HG02798 (cell line): ENCODE measurements at regions not wholly inside any gene's neighbourhood (a gene's known extent, or its start where the extent isn't known, plus 50 kb on each side); places are given as distances from the start of the nearest gene placed in this dataset.

Experiments used
- ATAC-seq: cut with Tn5 transposase; IDR thresholded peaks from one replicate; pipeline ENCODE4 v1.9.1; 2021; ENCODE audit warnings: mild to moderate bottlenecking; ENCODE audit not compliant: unreplicated experiment, poor library complexity

DNA sequence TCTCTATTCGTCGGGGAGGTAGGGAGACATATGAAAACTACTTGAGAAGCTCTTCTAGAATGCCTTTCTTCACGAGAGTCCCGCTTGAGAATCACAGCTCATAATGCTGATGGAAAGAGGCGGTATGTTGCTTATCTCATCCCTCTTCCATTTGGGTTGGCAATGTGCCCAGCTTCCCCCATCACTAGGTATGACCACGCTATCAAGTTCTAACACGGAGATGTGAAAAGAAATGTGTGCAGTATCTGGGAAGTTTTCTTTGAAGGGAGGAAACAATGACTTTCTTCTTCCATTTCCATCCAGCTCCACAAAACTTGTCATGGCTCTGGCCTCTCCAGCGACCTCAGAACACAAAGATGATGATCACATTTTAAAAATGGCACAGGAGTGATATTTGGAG lies 742.4 kb downstream of the DCDC2C start:
- no peak for ATAC-seq

DNA sequence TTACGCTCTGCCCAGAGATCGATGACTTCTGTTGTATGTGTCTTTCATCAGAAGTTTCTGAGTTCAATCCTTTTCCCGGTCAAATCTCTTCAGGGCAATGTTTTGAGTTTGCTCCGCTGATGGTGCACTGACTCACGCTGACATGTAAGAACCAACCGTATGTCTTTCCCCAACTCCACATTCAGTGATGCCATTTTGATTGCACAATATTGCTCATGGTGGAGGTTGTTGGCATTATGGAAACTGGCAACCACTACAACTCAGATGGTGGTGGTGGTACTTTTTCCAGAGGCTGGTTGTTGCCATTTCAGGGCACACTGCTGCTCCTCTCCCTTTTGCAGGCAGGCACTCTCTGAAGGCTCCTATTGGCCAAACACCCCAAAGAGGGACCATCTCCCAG lies 751.5 kb downstream of the DCDC2C start:
- ATAC-seq = no peak

DNA sequence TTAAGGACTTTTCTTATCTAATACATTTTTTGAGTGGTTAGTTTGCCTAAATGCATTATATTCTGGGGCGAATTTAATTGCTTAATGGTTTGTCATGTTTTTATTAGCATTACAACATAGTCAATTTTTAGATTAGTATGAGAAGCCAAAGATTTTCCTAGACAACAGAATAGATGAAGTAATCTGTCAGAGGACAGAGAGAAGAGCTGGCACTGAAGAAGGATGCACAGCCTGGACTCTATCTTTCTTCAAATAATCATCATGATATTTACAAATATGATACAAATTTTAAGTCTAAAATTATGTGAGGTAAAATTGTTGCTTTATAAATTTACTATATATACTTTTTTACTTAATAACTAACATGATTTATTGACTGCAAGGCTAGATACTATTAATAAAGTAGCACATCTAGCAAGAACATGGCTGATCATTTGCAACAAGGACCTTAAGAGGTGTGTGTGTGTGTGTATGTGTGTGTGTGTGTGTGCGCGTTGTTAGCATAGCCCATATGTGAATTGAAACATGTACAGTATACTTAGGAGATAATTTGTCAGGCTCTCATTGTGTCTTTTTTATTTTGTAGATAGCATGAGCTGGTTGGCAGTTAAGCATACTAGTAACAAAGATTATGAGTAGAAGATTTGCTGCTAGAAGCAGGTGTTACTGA lies 752.2 kb downstream of the DCDC2C start:
- ATAC-seq = no peak

DNA sequence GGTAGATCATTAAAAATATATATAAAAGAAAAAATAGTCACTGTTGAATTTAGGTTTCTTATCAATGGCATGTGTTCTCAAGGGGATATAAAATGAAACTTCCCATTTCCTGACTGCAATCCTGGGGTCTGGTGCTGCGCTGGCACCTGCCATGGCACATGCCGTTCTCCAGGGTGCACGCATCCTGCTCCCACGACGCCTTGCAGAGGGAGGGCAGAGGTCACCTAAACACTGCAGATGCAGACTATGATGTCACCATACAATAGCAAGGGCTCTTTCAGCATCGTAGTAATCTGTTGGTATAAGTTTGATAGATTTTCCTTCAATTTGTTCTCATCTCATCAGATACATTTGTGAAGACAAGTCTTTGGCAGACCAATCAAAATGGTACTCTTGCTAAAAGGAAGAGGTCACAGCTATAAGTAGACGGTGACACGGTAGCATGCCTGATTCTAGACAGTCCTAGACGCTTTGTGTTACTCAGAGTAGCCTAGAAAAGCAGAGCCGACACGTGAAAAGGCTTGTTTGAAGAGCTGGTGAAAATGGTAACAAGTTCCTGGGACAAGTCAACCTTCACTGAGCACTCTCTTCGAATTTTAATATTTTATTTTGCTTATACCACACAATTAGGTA lies 761.4 kb downstream of the DCDC2C start:
- ATAC-seq = no peak

DNA sequence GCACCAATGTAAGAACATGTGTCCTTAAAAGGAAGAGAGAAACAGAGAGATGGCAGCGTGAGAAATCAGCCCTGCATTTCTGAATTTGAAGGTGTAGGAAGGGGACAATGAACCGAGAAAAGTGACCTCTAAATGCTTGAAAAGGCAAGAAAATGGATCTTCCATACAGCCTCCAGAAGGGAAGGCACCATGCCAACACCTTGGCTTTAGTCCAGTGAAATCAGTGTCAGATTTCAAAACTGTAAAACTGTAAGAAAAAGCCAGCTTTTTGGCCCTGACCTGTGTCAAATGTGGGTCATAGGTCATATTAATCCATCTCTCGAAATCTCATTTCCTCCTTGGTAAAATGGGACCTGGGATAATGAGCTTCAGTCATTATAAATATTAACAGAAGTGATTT lies 762.3 kb downstream of the DCDC2C start:
- no peak for ATAC-seq

DNA sequence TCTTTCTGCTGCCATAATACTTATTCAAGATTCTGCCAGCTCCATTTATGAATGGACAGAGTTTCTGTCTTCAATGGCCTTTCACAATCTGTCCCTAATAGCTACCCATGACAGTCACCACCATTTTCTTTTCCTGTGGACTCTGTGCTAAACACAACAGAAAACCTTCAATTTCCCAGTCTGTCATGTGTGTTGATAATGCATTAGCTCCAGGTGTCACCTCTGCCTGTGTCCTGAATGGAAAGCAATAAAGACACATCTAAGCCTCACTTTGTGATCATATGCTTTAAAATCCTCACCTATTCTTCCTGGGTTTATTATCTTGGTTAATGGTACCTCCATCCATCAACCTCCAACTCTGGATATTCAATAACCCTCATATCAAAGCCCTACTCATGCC lies 772.2 kb downstream of the DCDC2C start:
- no peak for ATAC-seq

DNA sequence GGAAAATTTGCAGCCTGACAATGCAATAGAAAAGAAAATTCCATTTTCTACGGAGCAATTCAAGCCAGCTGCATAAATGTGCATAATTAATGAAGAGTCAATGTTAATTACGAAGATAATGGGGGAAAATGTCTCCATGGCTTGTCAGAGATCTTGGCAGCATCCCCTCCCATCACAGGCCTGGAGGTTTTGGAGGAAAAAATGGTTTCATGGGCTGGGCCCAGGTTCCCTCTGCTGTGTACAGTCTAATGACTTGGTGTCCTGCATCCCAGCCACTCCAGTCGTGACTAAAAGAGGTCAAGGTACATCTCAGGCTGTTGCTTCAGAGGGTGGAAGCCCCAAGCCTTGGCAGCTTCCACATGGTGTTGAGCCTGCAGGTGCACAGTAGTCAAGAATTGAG lies 779.7 kb downstream of the DCDC2C start:
- no peak for ATAC-seq

DNA sequence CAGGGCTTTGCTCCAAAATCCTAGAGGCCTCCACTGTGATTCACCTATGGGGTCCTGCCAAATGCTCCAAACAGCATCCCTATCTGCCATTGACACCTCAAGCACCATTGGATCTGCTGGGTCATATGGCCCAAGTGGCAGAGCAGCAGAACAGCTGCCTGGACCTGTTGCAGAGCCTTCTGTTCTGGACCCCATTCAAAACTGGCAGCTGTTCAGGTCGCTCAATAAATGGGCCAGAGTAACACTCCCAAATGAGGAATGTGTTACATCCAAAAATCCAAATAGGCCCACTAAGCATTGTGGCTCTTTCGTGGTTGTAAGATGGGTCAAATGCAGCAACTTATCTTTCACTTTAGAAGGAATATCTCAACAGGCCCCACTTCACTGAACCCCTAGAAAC lies 783.6 kb downstream of the DCDC2C start:
- ATAC-seq = no peak

DNA sequence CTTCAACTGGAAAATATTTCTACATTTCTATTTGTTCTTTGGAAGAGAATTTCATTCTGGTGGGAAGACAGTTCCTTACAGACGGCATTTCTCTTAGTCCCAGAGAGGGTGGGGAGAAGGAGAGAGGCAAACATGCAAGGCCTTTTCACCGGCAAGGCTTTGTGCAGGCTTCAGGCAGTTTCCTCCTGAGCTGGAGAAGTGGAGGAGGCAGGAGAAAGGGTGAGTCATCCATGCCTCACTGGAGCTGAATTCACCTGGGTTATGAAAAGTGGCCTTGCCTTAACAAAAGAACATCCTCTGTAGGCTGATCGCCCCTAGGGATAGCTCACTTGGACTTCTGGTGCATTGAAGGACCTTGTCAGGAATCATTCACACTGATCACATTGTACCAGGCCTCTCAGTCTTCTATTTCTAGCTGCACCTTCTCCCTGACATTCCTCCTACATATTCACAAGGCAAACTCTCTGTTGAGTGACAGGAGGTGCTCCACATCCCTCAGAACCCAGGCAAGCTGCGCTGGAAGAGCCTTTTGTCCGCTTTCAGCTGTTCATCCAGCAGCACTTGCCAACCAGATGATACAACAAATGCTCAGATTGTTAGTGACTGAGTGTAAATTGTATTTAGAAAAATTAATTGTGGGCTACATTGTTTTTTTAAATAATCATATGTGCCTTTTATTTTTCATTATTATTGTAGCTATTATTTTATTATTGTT lies 796.1 kb downstream of the DCDC2C start:
- no peak for ATAC-seq

DNA sequence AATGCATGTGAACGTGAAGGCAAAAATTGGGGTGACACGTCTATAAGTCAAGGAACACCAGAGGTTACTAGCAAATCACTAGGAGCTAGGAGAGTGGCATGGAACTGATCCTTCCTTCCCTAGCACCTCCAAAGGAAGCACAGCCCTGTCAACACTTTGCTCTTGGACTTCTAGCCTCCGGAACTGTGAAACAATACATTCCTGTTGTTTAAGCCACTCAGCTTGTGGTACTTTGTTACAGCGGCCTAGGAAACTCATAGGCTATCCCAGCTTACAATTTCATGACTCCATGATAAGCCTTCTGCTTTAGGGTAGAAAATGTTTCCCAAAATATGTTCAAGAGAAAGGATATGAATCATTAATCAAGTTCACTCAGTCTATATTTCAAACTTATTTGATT lies 798.1 kb downstream of the DCDC2C start:
- ATAC-seq = no peak

DNA sequence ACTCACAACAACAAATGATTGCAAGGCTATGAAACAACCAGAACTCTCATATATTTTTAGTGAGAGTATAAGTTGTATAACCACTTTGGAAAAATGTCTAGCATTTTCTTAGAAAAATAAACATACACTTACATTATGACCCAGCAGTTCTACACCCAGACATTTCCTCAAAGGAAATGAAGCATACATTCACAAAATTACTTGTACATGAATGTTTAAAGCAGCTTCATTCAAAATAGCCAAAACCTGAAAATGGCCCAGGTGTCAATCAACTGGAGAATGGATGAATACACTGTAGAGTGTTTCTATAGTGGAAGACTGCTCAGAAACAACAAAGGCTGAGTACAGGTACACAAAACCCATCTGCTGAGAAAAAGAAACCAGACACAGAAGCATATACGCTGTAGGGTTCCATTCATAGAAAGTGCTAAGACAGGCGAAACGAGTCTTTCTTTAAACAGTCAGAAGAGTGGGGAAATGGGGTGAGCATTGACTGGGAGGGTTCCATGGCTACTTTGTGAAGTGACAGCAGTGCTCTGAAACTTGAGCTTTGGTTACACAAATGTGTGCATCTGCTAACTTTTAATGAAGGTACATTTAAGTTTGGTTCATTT lies 799.0 kb downstream of the DCDC2C start:
- ATAC-seq = no peak

DNA sequence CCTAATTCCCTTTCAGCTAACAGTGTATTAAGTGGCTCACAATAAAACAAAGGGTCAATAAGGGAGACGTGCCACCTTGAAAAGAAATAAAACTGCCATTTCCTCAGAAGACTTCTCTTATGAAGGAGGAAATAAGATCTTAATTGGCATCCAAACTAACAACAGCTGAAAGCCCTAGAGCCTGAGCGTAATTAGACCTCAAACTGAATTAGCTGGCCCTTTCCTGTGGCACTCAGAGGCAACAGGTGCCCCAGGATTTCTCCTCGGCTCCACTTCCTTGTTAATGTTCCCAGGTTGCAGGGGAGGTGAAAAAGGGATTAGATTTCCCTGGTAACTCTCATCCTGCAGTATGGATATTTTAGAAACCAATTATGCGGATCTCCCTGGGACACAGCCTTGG lies 804.3 kb downstream of the DCDC2C start:
- ATAC-seq = no peak

DNA sequence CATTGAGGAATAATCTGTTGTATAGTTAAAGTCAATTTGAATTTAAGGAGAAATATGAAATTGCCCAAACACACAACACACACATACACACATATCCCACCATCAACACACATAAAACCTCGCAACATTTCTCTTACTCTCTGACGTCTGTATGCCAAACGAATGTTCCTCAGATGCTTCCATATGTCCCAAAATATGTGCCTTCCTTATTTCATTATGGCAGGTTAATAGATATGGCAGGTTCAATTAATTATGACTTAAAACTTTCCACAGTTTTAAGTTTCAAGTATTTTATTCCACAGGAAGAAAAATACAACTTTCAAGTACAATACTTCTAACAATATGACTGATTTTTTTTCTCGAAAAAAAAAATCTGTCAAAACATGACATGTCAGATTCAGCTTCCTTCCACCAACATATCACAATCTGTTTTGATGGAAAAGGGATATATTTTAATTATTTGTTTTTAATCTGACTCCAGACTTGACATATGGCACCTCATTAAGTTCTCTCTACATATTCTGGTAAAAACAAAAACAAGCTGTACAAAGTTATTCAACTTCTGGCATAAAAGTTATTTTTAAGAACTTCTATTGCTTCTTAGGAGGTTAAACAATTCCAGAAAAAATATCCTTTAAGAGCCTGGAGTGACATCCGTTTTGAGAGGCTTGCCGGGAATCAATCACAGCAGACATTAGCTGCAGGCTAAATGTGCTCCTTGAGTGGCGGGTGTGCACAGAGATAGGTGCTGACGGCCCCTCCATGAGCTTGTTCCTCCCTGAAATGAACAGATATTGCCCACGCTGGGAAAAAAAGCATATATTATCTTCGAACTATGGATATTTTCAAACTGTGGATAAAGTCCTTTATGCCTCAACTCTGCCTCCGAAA lies 812.7 kb downstream of the DCDC2C start:
- no peak for ATAC-seq

DNA sequence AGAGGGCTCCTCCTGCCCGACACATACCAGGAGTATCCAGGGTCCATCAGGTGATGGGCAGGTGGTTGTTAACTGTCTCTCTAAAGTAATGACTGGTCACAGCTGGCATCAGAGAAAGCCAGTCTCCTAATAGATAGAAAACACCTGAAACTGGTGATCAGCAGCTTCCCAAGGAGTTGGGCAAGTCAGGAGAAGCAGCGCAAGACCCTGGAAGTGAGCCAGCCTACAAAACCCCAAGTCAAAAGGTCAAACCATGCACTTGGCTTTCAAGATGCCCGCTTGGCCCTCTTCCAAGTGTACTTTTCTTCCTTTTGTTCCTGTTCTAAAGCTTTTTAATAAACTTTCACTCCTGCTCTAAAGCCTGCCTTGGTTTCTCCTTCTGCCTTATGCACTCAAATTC lies 815.2 kb downstream of the DCDC2C start:
- ATAC-seq = no peak

DNA sequence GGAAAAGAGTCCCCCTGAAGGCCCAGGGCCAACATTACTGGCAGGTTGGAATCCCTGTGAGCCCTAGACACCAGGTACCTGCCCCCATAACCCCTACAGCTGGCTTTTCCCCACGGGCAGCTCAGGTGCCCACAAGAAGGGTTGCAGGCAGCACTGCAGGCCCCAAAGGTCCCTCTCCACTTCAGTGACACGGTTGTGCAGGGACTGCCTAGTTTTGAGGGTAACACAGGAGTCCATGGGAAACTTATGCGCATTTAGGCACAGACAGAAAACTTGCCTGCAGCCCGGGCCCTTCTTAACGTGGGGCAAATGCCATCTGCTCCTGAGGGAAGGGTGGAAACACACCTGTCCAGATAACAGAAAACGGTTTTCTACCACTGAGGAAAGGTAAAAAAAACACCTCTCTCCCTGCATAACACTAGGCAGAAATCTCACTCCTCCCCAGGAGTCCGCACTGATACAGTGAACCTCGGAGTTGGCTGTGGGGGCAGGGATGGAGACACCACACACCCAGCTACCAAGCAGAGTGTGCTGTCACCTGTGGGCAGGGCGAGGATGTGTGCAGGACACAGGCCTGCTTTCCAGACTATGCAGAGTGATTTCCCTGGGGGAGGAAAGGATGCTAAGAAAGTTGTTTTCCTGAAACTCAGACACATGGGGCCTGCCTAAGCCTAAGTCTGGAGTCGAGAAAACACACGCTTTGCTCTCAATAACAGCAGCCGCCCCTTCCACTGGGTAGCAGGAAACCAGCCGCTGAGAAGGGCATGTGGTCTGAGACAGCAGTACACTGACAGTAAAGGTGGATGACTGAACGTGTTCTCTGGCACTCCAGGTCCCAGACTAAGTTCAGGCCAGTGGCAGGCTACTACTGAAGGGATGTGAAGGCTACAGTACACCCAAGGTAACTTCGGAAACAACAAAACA lies 819.4 kb downstream of the DCDC2C start:
- no peak for ATAC-seq

DNA sequence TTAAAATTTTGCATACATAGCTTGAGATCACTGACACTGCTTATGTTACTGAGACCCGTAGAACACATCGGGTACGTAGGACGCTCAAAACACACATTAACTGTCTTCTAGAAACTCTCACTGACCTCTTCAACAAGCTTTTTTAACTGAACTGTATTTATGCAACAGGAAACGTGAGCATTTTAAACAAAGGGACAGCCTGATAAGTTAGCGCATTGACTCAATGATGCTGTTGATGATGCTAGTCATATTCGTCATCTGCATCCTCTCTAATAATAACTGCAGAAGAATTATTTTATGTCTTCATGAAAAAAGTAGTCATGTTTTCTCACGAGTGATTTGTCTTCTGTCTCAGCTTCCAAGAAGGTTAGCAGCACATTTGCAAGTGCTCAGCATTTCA lies 824.0 kb downstream of the DCDC2C start:
- no peak for ATAC-seq

DNA sequence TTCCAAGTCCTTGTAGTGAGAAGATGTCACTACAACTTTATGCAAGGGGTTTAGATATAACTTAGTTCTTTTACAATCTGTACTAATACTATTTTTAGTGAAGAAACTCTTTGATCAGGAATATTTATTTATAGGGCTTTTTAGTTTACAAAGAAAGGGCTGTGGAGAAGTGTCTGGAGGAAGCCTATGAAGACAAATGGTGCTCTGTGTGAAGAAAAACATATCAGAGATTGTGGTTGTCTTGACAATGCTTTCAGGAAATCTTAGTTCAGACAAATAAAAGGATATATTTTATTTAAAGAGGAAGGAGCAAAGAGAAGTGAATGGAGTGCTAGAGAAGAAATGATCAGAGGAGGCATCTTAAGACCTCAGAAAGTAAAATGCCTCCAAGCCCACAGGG lies 824.9 kb downstream of the DCDC2C start:
- no peak for ATAC-seq

DNA sequence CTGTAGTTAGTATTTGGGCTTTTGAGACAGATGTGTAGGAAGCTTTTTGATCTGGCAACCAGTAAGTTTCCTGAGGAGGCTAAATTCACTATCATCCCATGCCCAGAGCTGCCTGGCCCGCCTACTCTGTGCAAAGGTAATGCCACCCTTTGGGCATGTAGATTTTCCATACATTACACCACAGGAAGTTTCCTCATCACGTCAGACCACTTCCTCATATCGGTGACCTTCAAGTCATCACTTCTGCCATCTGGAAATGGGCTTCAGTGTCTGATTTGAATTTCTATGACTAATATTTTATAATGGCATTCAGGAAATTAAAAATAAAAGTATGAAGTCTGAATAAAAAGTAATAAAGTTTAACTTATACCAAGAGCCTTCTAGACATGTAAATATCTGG lies 825.4 kb downstream of the DCDC2C start:
- ATAC-seq = no peak

DNA sequence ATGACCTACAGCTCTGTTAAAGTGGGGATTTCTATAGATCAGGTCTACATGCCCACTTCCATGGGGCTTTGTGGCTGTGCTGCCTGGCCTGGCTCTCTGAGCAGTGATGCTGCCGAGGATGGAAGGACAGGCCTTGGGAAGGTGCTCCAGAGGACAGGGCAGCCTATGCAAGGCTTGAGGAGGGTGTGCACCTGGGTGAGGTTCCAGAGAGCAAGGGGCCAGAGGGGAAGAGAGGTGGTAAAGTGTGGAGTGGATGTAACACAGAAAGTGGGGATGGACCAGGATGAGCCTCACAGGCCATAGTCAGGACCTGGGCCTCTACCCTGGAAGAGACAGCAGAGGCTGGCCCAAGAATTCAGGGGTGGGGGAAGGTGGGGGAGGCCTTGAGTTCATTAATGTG lies 826.4 kb downstream of the DCDC2C start:
- no peak for ATAC-seq
